ENCODE measurements at regions not wholly inside any gene's neighbourhood (a gene's known extent, or its start where the extent isn't known, plus 50 kb on each side); places are given as distances from the start of the nearest gene placed in this dataset.

DNA sequence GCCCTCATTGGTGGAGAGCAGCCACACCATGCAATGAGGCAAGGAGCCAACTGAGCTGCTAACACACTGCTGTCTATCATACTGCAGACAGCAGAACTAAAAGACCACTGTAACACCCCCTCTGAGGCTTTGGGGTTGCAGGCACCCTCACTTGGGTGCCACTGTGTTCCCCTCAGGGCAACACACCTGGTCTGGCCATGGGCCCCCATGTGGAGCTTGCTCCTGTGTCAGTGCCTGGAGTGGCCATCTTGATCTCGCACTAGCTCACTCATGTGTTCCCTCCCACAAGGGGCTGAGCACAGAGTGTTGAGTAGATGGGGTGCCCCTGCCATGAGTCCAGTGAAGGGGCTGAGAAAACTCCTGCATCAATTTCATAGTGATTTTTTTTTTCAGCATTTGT is 532.4 kb upstream of the FTMT start:
- TF ChIP-seq, protein P1, sequence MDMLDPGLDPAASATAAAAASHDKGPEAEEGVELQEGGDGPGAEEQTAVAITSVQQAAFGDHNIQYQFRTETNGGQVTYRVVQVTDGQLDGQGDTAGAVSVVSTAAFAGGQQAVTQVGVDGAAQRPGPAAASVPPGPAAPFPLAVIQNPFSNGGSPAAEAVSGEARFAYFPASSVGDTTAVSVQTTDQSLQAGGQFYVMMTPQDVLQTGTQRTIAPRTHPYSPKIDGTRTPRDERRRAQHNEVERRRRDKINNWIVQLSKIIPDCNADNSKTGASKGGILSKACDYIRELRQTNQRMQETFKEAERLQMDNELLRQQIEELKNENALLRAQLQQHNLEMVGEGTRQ (IDR thresholded peaks at IDR 0.05) = no peak
- TF ChIP-seq RCOR1 (IDR thresholded peaks at IDR 0.05; ENCODE audit: low read depth, low read length) (no peak), RNF2 (IDR thresholded peaks at IDR 0.05; ENCODE audit: borderline replicate concordance, low read depth) (no peak), POLR2A (IDR thresholded peaks at IDR 0.05; ENCODE audit: low read length) (no peak), KDM5A (IDR thresholded peaks at IDR 0.05) (no peak), CHD2 (IDR thresholded peaks at IDR 0.05; ENCODE audit: low read length, partially characterized antibody) (no peak), EHMT2 (IDR thresholded peaks at IDR 0.05; ENCODE audit: low read depth) (no peak), BHLHE40 (IDR thresholded peaks at IDR 0.05; ENCODE audit: low read depth, low read length) (no peak)
- TF ChIP-seq, protein P2, sequence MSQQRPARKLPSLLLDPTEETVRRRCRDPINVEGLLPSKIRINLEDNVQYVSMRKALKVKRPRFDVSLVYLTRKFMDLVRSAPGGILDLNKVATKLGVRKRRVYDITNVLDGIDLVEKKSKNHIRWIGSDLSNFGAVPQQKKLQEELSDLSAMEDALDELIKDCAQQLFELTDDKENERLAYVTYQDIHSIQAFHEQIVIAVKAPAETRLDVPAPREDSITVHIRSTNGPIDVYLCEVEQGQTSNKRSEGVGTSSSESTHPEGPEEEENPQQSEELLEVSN (IDR thresholded peaks at IDR 0.05; ENCODE audit: borderline replicate concordance, low read depth) = no peak
- TF ChIP-seq, protein P3, sequence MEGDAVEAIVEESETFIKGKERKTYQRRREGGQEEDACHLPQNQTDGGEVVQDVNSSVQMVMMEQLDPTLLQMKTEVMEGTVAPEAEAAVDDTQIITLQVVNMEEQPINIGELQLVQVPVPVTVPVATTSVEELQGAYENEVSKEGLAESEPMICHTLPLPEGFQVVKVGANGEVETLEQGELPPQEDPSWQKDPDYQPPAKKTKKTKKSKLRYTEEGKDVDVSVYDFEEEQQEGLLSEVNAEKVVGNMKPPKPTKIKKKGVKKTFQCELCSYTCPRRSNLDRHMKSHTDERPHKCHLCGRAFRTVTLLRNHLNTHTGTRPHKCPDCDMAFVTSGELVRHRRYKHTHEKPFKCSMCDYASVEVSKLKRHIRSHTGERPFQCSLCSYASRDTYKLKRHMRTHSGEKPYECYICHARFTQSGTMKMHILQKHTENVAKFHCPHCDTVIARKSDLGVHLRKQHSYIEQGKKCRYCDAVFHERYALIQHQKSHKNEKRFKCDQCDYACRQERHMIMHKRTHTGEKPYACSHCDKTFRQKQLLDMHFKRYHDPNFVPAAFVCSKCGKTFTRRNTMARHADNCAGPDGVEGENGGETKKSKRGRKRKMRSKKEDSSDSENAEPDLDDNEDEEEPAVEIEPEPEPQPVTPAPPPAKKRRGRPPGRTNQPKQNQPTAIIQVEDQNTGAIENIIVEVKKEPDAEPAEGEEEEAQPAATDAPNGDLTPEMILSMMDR (IDR thresholded peaks at IDR 0.05) = no peak
- TF ChIP-seq, protein P4, sequence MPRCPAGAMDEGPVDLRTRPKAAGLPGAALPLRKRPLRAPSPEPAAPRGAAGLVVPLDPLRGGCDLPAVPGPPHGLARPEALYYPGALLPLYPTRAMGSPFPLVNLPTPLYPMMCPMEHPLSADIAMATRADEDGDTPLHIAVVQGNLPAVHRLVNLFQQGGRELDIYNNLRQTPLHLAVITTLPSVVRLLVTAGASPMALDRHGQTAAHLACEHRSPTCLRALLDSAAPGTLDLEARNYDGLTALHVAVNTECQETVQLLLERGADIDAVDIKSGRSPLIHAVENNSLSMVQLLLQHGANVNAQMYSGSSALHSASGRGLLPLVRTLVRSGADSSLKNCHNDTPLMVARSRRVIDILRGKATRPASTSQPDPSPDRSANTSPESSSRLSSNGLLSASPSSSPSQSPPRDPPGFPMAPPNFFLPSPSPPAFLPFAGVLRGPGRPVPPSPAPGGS (IDR thresholded peaks at IDR 0.05) = no peak
- TF ChIP-seq, protein P5, sequence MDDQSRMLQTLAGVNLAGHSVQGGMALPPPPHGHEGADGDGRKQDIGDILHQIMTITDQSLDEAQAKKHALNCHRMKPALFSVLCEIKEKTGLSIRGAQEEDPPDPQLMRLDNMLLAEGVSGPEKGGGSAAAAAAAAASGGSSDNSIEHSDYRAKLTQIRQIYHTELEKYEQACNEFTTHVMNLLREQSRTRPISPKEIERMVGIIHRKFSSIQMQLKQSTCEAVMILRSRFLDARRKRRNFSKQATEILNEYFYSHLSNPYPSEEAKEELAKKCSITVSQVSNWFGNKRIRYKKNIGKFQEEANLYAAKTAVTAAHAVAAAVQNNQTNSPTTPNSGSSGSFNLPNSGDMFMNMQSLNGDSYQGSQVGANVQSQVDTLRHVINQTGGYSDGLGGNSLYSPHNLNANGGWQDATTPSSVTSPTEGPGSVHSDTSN (IDR thresholded peaks at IDR 0.05) = no peak
